ENCODE measurements at regions not wholly inside any gene's neighbourhood (a gene's known extent, or its start where the extent isn't known, plus 50 kb on each side); places are given as distances from the start of the nearest gene placed in this dataset.
A peak's percentile ranks its signal among the peaks of the same experiment; 100 is the strongest.

DNA sequence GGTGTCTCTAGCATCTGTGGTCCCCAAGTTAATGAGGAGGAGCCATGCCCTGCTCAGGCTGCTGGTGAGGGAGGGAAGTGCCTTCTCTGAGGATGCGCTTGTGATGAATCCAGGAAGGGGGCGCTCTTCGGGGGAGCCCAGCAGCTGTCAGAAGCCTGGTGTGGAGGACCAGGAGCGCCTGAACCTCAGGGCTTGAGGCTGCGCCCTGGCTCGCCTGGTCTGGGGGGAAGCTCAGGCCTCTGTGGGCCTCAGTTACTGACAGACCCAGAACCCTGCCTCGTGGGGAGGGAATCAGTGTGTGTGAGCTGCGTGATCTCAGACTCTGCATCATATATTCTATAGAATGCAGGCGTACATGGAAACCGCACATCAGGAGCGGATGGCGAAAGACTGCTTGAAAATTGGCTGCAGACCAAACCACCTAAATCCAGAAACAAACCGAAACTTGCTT is 126.1 kb downstream of the SEC14L1 start:
- Histone ChIP-seq H3K27me3 (ENCODE audit: control insufficient read depth, insufficient read depth, low read length) (peaks cover 5% of the 10 kb centered on the region), H3K4me3 (ENCODE audit: low read length) (no peak overlapping the region), H3K36me3 (ENCODE audit: control insufficient read depth, insufficient read depth, low read length) (no peaks in the 10 kb centered on the region), H3K27ac (ENCODE audit: low read length) (no peak overlapping the region), H3K4me1 (ENCODE audit: control insufficient read depth, insufficient read depth, low read length) (no peaks in the 10 kb centered on the region), H3K9me3 (replicated peaks; ENCODE audit: control insufficient read depth, low read depth, low read length) (no peaks in the 10 kb centered on the region)
- DNase-seq, result no peak
- WGBS (ENCODE audit: insufficient coverage), result 48% methylated on average over 5 of the region's 13 CpGs

GRCh38 chr17:77269696-77270681 is 129.2 kb downstream of the SEC14L1 start:
- H3K27me3 ChIP-seq (ENCODE audit: control insufficient read depth, insufficient read depth, low read length), result peaks cover 8% of the 10 kb centered on the region
- H3K4me1 ChIP-seq (ENCODE audit: control insufficient read depth, insufficient read depth, low read length), result no peaks in the 10 kb centered on the region
- DNase-seq, result no peak
- WGBS (ENCODE audit: insufficient coverage), result 83% methylated on average over 14 of the region's 18 CpGs
- no peak overlapping the region for H3K27ac ChIP-seq (ENCODE audit: low read length)
- H3K36me3 ChIP-seq (ENCODE audit: control insufficient read depth, insufficient read depth, low read length), result no peaks in the 10 kb centered on the region
- H3K9me3 ChIP-seq (replicated peaks; ENCODE audit: control insufficient read depth, low read depth, low read length), result peaks cover 3% of the 10 kb centered on the region
- no peak overlapping the region for H3K4me3 ChIP-seq (ENCODE audit: low read length)

GRCh38 chr17:77271411-77271810 is 130.6 kb downstream of the SEC14L1 start:
- WGBS (ENCODE audit: insufficient coverage), result 52% methylated on average over 2 of the region's 8 CpGs
- H3K9me3 ChIP-seq (replicated peaks; ENCODE audit: control insufficient read depth, low read depth, low read length), result peaks cover 3% of the 10 kb centered on the region

DNA sequence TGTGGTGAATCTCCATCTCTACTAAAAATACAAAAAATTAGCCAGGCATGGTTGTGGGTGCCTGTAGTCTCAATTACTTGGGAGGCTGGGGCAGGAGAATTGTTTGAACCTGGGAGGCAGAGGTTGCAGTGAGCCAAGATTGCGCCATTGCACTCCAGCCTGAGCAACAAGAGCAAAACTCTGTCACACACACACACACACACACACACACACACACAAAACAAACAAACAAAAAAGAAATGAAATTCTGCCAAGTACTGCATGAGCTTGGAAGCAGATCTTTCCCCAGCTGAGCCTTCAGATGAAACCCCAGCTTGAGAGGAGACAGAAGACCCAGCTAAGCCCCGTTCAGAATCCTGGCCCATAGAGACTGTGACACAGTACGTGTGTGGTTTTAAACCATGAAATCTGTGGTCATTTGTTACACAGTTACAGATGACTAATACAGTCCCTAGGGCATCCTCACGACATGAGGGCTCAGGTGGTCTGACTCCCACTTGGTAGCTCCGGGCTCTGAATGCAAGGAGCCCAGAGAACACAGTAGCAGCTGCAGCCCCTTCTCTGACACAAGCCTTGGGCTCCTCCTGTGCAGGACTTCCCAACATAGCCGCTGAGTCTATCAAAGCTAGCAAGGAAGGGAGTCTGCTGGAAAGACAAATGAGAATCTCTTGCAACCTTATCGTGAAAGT is 132.8 kb downstream of the SEC14L1 start:
- Histone ChIP-seq H3K4me1 (ENCODE audit: control insufficient read depth, insufficient read depth, low read length) (peaks cover 3% of the 10 kb centered on the region), H3K27ac (ENCODE audit: low read length) (no peak overlapping the region), H3K9me3 (replicated peaks; ENCODE audit: control insufficient read depth, low read depth, low read length) (peaks cover 3% of the 10 kb centered on the region), H3K36me3 (ENCODE audit: control insufficient read depth, insufficient read depth, low read length) (no peaks in the 10 kb centered on the region), H3K27me3 (ENCODE audit: control insufficient read depth, insufficient read depth, low read length) (peaks cover 4% of the 10 kb centered on the region), H3K4me3 (ENCODE audit: low read length) (no peak overlapping the region)
- no peak for DNase-seq
- no CpG with 5 or more reads among the region's 7 CpGs for WGBS (ENCODE audit: insufficient coverage)

More at GRCh38 chr17:77271411-77271810, 130.6 kb downstream of the SEC14L1 start:
- Histone ChIP-seq H3K27me3 (ENCODE audit: control insufficient read depth, insufficient read depth, low read length) (peaks cover 6% of the 10 kb centered on the region), H3K4me3 (ENCODE audit: low read length) (no peak overlapping the region), H3K36me3 (ENCODE audit: control insufficient read depth, insufficient read depth, low read length) (no peaks in the 10 kb centered on the region), H3K4me1 (ENCODE audit: control insufficient read depth, insufficient read depth, low read length) (no peaks in the 10 kb centered on the region), H3K27ac (ENCODE audit: low read length) (no peak overlapping the region)
- no peak for DNase-seq

DNA sequence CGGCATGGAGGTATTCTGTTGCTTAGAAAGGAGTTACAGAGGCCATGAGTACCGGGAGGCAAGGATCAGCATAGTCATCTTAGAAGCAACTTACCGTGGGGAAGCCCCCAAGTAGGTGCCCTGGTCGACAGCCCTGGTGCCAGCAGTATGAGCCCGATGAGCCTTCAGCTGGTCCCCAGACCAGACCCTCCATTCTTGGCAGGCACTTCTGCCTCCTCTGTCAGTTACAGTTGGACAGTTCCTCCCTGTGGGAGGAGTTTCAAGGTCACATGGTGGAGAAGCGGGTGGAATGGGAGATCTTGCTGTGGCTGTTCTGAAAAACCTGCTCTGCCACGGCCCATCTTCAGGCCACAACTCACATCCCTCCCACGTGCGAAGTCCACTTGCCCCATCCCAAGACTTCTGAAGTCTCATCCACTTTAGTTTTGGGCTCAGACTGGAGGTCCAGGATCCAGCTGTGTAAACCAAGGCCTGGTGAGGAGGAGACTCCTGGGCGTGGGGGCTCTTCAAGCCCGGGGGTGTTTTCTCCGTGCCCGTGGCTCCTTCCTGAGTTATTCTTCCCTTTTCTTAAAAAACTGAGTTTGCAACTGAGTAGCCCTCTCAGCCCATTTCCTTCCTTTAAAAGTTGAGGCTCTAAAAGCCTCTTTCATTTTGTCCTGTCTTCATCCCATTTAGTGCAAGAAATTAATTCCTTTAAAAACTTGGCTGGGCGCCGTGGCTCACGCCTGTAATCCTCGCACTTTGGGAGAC is 133.5 kb downstream of the SEC14L1 start:
- Histone ChIP-seq H3K27me3 (ENCODE audit: control insufficient read depth, insufficient read depth, low read length) (peaks cover 5% of the 10 kb centered on the region), H3K4me3 (ENCODE audit: low read length) (no peak overlapping the region), H3K4me1 (ENCODE audit: control insufficient read depth, insufficient read depth, low read length) (peaks cover 3% of the 10 kb centered on the region), H3K36me3 (ENCODE audit: control insufficient read depth, insufficient read depth, low read length) (no peaks in the 10 kb centered on the region), H3K27ac (ENCODE audit: low read length) (no peak overlapping the region), H3K9me3 (replicated peaks; ENCODE audit: control insufficient read depth, low read depth, low read length) (peaks cover 3% of the 10 kb centered on the region)
- no peak for DNase-seq
- WGBS (ENCODE audit: insufficient coverage), result 100% methylated on average over 1 of the region's 17 CpGs

DNA sequence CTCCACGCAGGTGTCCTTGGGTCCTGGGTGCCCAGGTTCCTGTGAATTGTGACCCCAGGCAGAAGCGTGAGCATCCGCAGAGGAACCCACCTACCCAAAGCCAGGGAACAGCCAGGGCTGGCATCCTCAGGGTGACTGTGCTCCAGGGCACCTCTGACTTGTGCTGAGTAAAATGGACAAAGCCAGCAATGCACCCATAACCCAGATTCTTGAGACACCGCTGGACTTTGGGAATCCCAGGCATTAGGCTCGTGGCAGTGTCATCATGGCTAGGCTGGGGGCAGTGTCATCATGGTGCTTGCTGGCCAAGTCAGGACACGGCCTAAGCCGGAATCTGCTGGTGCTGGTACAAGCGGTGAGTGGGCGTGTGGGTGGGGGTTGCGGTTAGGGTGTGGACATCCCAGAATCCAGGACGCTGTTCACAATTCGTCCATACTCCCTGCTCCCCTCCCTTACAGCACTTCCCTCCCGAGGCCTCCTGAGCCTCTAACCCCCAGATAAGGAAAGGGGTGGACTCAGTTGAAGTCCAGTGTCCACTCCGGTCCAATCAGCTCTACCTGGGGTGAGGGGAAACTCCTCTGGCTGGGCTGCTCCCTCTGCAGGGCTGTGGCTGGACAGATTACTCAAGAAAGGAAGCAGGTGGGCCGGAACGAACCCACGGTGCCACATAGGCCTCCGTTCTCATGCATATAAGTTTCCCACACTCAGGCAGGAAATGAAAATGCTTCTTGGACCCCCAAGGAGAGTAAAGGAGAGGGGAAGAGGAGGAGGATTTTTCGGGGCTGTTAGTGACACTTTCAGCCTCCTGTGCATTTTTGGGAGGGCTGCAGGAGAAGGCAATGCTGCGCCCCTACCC is 138.9 kb downstream of the SEC14L1 start:
- 85% methylated on average over 6 of the region's 20 CpGs for WGBS (ENCODE audit: insufficient coverage)
- H3K36me3 ChIP-seq (ENCODE audit: control insufficient read depth, insufficient read depth, low read length), result no peaks in the 10 kb centered on the region
- H3K4me1 ChIP-seq (ENCODE audit: control insufficient read depth, insufficient read depth, low read length), result peaks cover 21% of the 10 kb centered on the region
- no peak overlapping the region for H3K4me3 ChIP-seq (ENCODE audit: low read length)
- DNase-seq, result no peak
- peaks cover 46% of the 10 kb centered on the region for H3K27me3 ChIP-seq (ENCODE audit: control insufficient read depth, insufficient read depth, low read length)
- H3K27ac ChIP-seq (ENCODE audit: low read length), result no peak overlapping the region
- no peaks in the 10 kb centered on the region for H3K9me3 ChIP-seq (replicated peaks; ENCODE audit: control insufficient read depth, low read depth, low read length)

- H3K27ac ChIP-seq (ENCODE audit: low read length), result no peak overlapping the region
- 9% methylated on average over 59 of the region's 63 CpGs for WGBS (ENCODE audit: insufficient coverage)
These were observed 139.7 kb downstream of the SEC14L1 start for GRCh38 chr17:77280304-77281121.

GRCh38 chr17:77281122-77281903 is 140.5 kb downstream of the SEC14L1 start:
- 1% methylated on average over 47 of the region's 86 CpGs for WGBS (ENCODE audit: insufficient coverage)
- Histone ChIP-seq H3K27ac (ENCODE audit: low read length) (no peak overlapping the region), H3K27me3 (ENCODE audit: control insufficient read depth, insufficient read depth, low read length) (peaks cover 44% of the 10 kb centered on the region), H3K9me3 (replicated peaks; ENCODE audit: control insufficient read depth, low read depth, low read length) (no peaks in the 10 kb centered on the region), H3K4me3 (ENCODE audit: low read length) (peak overlapping the region; percentile 41), H3K36me3 (ENCODE audit: control insufficient read depth, insufficient read depth, low read length) (no peaks in the 10 kb centered on the region), H3K4me1 (ENCODE audit: control insufficient read depth, insufficient read depth, low read length) (peaks cover 30% of the 10 kb centered on the region)
- peak; percentile 46 for DNase-seq

More at GRCh38 chr17:77280304-77281121, 139.7 kb downstream of the SEC14L1 start:
- Histone ChIP-seq H3K27me3 (ENCODE audit: control insufficient read depth, insufficient read depth, low read length) (peaks cover 44% of the 10 kb centered on the region), H3K4me1 (ENCODE audit: control insufficient read depth, insufficient read depth, low read length) (peaks cover 22% of the 10 kb centered on the region), H3K9me3 (replicated peaks; ENCODE audit: control insufficient read depth, low read depth, low read length) (no peaks in the 10 kb centered on the region), H3K36me3 (ENCODE audit: control insufficient read depth, insufficient read depth, low read length) (no peaks in the 10 kb centered on the region), H3K4me3 (ENCODE audit: low read length) (peak overlapping the region; percentile 13)
- DNase-seq, result no peak

All from muscle of leg (tissue), 3 donors.